ENCODE measurements at regions not wholly inside any gene's neighbourhood (a gene's known extent, or its start where the extent isn't known, plus 50 kb on each side); places are given as distances from the start of the nearest gene placed in this dataset.

- TF ChIP-seq CTCF (IDR thresholded peaks at IDR 0.05; ENCODE audit: insufficient read depth, low read depth, low read length), result no peak
- no peak overlapping the region for H3K4me3 ChIP-seq (ENCODE audit: low read depth, low read length)
- peak; percentile 21 for DNase-seq (ENCODE audit: low read depth)
These were observed 657.3 kb upstream of the SLC39A10 start for GRCh38 chr2:194999771-195000170.

GRCh38 chr2:194992648-194993047 is 664.4 kb upstream of the SLC39A10 start:
- DNase-seq (ENCODE audit: low read depth), result no peak
- H3K4me3 ChIP-seq (ENCODE audit: low read depth, low read length), result no peak overlapping the region
- no peak for TF ChIP-seq CTCF (IDR thresholded peaks at IDR 0.05; ENCODE audit: insufficient read depth, low read depth, low read length)

- no peak for DNase-seq (ENCODE audit: low read depth)
- no peak for TF ChIP-seq CTCF (IDR thresholded peaks at IDR 0.05; ENCODE audit: insufficient read depth, low read depth, low read length)
- no peak overlapping the region for H3K4me3 ChIP-seq (ENCODE audit: low read depth, low read length)
These were observed 671.8 kb upstream of the SLC39A10 start for GRCh38 chr2:194985258-194985657.

- no peak overlapping the region for H3K4me3 ChIP-seq (ENCODE audit: low read depth, low read length)
- DNase-seq (ENCODE audit: low read depth), result no peak
These were observed 694.8 kb upstream of the SLC39A10 start for GRCh38 chr2:194962254-194962653.

GRCh38 chr2:194954218-194954617 is 702.8 kb upstream of the SLC39A10 start:
- H3K4me3 ChIP-seq (ENCODE audit: low read depth, low read length), result no peak overlapping the region
- no peak for DNase-seq (ENCODE audit: low read depth)
- TF ChIP-seq CTCF (IDR thresholded peaks at IDR 0.05; ENCODE audit: insufficient read depth, low read depth, low read length), result no peak

More at GRCh38 chr2:194962254-194962653, 694.8 kb upstream of the SLC39A10 start:
- no peak for TF ChIP-seq CTCF (IDR thresholded peaks at IDR 0.05; ENCODE audit: insufficient read depth, low read depth, low read length)

DNA sequence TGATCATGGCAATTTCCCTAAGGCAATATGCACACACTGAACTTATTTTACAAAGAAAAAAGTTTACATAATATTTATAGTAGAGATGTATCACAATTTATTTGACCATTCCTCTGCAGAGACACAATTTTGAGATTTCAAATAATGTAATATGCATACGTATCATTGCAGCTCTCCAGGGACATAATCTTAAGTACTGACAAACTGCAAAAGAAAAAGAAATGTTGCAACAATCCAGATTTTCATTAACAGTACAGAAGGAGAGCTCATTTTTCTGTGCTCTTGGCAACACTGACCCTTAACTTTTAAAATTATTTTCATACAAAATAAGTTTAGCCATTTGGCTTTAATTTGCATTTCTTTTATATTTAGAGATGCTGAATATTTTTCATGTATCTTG is 710.2 kb upstream of the SLC39A10 start:
- no peak for TF ChIP-seq CTCF (IDR thresholded peaks at IDR 0.05; ENCODE audit: insufficient read depth, low read depth, low read length)
- DNase-seq (ENCODE audit: low read depth), result no peak
- H3K4me3 ChIP-seq (ENCODE audit: low read depth, low read length), result no peak overlapping the region

- DNase-seq (ENCODE audit: low read depth), result no peak
- no peak for TF ChIP-seq CTCF (IDR thresholded peaks at IDR 0.05; ENCODE audit: insufficient read depth, low read depth, low read length)
- H3K4me3 ChIP-seq (ENCODE audit: low read depth, low read length), result no peak overlapping the region
These were observed 719.0 kb upstream of the SLC39A10 start for GRCh38 chr2:194938066-194938465.

Measured in fibroblast of villous mesenchyme (primary cell).